Fibroblast of the aortic adventitia (primary cell): ENCODE measurements at regions not wholly inside any gene's neighbourhood (a gene's known extent, or its start where the extent isn't known, plus 50 kb on each side); places are given as distances from the start of the nearest gene placed in this dataset.

Source experiments
- DNase-seq: peaks from one replicate; pipeline ENCODE4 v3.0.0-alpha.2; 2010; ENCODE audit warnings: low read depth
- H3K4me3 ChIP-seq: 2 replicates; pipeline ENCODE4 v1.5.1; 2011; ENCODE audit warnings: low read depth, mild to moderate bottlenecking, control low read depth, low read length, moderate library complexity
- TF ChIP-seq, protein P1 (sequence below): IDR thresholded peaks from 2 replicates; pipeline ENCODE4 v1.5.1; 2011; ENCODE audit warnings: mild to moderate bottlenecking, low read length, control low read depth, inconsistent platforms; ENCODE audit not compliant: insufficient read depth

DNA sequence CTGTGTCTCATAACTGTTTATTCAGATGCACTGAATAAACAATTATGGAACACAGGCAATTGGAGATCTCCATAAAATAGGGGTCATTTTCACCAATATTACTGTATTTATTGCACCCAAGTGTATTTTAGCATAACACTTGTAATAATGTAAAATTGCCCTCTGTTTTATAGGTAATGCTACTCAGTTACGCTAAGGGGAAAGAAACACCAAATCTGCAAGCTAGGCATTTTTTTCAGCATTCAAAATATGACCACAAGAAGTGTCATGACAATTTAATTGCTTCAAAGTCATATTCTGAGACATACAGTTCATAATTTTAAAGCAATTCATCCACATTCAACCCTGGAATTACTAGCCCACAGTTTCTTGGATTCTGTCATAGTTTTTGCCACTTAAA, 643.2 kb upstream of the NOX3 start:
- no peak overlapping the region for H3K4me3 ChIP-seq
- TF ChIP-seq, protein P1, sequence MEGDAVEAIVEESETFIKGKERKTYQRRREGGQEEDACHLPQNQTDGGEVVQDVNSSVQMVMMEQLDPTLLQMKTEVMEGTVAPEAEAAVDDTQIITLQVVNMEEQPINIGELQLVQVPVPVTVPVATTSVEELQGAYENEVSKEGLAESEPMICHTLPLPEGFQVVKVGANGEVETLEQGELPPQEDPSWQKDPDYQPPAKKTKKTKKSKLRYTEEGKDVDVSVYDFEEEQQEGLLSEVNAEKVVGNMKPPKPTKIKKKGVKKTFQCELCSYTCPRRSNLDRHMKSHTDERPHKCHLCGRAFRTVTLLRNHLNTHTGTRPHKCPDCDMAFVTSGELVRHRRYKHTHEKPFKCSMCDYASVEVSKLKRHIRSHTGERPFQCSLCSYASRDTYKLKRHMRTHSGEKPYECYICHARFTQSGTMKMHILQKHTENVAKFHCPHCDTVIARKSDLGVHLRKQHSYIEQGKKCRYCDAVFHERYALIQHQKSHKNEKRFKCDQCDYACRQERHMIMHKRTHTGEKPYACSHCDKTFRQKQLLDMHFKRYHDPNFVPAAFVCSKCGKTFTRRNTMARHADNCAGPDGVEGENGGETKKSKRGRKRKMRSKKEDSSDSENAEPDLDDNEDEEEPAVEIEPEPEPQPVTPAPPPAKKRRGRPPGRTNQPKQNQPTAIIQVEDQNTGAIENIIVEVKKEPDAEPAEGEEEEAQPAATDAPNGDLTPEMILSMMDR: no peak
- DNase-seq: no peak

DNA sequence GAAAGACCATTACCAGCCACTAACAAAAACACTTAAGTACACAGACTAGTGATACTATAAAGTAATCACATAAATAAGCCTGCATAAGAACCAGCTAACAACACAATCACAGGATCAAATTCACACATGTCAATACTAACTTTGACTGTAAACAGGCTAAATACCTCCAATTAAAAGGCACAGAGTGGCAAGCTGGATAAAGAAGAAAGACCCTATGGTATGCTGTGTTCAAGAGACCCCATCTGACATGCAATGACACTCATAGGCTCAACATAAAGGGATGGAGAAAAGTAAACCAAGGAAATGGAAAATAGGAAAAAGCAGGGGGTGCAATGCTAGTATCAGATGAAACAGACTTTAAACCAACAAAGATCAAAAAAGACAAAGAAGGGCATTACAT, 631.8 kb upstream of the NOX3 start:
- no peak for DNase-seq
- TF ChIP-seq, protein P1: no peak
- no peak overlapping the region for H3K4me3 ChIP-seq

DNA sequence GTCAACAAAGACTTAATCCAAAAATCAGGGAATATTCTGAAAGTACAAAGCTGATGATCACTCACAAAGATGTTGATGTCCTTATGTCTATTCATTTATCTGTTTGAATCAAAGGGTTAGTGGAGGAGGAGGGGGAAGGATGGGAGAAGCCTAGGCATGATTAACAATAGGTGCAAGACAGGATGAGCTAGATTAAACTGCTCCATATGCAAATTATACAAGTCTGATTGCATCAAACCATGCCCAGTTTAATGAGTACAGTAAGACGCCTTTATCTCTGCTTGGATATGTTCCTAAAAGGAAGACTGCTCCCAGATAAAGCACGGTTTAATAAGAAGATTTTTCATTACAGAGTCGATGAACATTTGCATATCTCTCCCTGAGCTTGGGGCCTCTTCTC, 626.4 kb upstream of the NOX3 start:
- no peak overlapping the region for H3K4me3 ChIP-seq
- TF ChIP-seq, protein P1: no peak
- no peak for DNase-seq

DNA sequence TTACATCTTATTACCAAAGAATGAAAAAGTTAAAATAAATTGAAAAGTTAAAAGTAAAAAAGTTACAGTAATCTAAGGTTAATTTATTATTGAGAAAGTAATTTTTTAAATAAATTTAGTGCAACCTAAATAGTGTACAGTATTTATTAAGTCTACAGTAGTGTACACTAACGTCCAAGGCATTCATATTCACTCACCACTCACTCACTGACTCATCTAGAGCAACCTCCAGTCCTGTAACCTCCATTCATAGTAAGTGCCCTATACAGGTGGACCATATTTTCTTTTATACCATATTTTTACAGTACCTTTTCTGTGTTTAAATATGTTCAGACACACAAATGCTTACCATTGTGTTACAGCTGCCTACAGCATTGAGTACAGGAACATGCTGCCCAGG, 624.7 kb upstream of the NOX3 start:
- TF ChIP-seq, protein P1: no peak
- no peak overlapping the region for H3K4me3 ChIP-seq
- DNase-seq: no peak

DNA sequence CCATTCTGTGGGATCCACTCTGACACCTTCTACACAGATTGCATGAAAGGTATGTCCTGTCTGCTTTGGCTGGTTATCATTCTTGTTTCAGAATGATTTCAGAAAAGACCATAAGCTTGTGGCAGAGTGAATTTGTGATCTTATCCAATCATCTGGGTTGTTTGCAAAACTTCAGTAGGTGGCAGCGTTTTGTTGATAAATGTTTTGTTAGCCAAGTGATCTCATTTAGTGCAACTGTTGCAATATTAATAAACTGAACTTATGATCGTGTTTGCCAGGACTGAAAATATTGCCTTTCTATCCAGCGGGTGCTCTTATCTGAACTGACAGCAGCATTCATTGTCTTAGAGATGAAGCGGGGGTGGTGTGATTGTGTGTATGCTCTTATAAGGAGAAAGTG, 613.2 kb upstream of the NOX3 start:
- TF ChIP-seq, protein P1: no peak
- no peak overlapping the region for H3K4me3 ChIP-seq
- no peak for DNase-seq

DNA sequence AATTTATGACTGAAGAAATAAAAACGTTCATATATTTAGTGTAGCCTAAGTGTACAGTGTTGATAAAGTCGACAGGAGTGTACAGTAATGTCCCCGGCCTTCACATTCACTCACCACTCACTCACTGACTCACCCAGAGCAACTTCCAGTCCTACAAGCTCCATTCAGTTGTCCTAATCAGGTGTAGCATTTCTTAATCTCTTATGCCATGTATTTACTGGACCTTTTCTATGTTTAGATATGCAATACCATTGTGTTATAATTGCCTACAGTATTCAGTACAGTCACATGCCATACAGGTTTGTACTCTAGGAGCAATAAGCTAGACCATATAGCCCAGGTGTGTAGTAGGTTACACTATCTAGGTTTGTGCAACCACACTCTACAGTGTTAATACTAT, 610.2 kb upstream of the NOX3 start:
- no peak for DNase-seq
- no peak overlapping the region for H3K4me3 ChIP-seq
- TF ChIP-seq, protein P1: no peak

DNA sequence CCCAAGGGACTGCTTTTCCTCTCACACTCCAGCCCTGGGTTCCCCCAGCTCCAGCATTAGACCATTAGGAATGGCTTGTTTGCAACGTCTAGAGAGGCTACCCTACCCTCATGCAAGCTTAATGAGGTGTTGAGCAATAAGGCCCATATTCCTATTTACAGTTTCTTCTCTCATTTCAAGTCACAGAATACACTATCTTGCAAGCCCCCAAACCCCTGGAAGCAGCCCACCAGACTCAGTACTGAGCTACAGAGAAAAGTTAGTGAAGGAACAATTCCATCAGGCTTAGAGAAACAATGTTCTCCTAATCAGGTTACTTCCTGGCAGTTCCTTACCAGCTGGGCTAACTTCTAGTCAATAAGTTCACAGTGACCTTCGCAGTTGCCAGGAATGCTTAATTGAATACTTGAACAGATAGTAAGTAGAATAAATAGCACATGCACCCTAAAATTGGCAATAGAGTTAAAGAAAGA, 606.5 kb upstream of the NOX3 start:
- TF ChIP-seq, protein P1: no peak
- DNase-seq: peak; percentile 6
- no peak overlapping the region for H3K4me3 ChIP-seq
